ENCODE measurements at regions not wholly inside any gene's neighbourhood (a gene's known extent, or its start where the extent isn't known, plus 50 kb on each side); places are given as distances from the start of the nearest gene placed in this dataset.
"Not testable (repeated sequence)": the region's sequence is repeated elsewhere in the genome, so short reads cannot be mapped to it uniquely, and the experiment has no call there.

GRCh38 chr10:109737009-109737408 is 186.3 kb downstream of the XPNPEP1 start:
- intact Hi-C loops (cut with DNase I): no loop called here
- no peak for ATAC-seq

GRCh38 chr10:109735776-109736175 is 187.5 kb downstream of the XPNPEP1 start:
- ATAC-seq (no peak), DNase-seq (ENCODE audit: missing footprints) (no peak)
- intact Hi-C loops (cut with DNase I): no loop called here

More at GRCh38 chr10:109737009-109737408, 186.3 kb downstream of the XPNPEP1 start:
- DNase-seq (ENCODE audit: missing footprints): no peak

GRCh38 chr10:109732254-109732965 is 190.9 kb downstream of the XPNPEP1 start:
- intact Hi-C loops (cut with DNase I): no loop called here
- DNase-seq (ENCODE audit: missing footprints) (no peak), ATAC-seq (no peak)

GRCh38 chr10:109729895-109730294 is 193.4 kb downstream of the XPNPEP1 start:
- ATAC-seq; intact Hi-C loops (cut with DNase I); DNase-seq (ENCODE audit: missing footprints): not testable (repeated sequence)

GRCh38 chr10:109727436-109727835 is 195.9 kb downstream of the XPNPEP1 start:
- DNase-seq (ENCODE audit: missing footprints): no peak
- ATAC-seq: no peak
- intact Hi-C loops (cut with DNase I): no loop called here

- intact Hi-C loops (cut with DNase I): no loop called here
- ATAC-seq (no peak), DNase-seq (ENCODE audit: missing footprints) (no peak)
Observed at GRCh38 chr10:109726473-109726872, 196.8 kb downstream of the XPNPEP1 start.

GRCh38 chr10:109723305-109723704 is 200.0 kb downstream of the XPNPEP1 start:
- no peak for ATAC-seq

GRCh38 chr10:109721453-109722064 is 201.8 kb downstream of the XPNPEP1 start:
- DNase-seq (ENCODE audit: missing footprints) (no peak), ATAC-seq (no peak)
- intact Hi-C loops (cut with DNase I): no loop called here

More at GRCh38 chr10:109723305-109723704, 200.0 kb downstream of the XPNPEP1 start:
- intact Hi-C loops (cut with DNase I): no loop called here
- DNase-seq (ENCODE audit: missing footprints): no peak

GRCh38 chr10:109706026-109706560 is 217.2 kb downstream of the XPNPEP1 start:
- intact Hi-C loops (cut with DNase I): no loop called here
- DNase-seq (ENCODE audit: missing footprints) (no peak), ATAC-seq (no peak)

- DNase-seq (ENCODE audit: missing footprints): no peak
- no peak for ATAC-seq
- intact Hi-C loops (cut with DNase I): no loop called here
Observed at GRCh38 chr10:109701633-109702215, 221.6 kb downstream of the XPNPEP1 start.

- ATAC-seq: no peak
- intact Hi-C loops (cut with DNase I): no loop called here
Observed at GRCh38 chr10:109698882-109699664, 224.2 kb downstream of the XPNPEP1 start.

GRCh38 chr10:109698086-109698485 is 225.2 kb downstream of the XPNPEP1 start:
- ATAC-seq (no peak), DNase-seq (ENCODE audit: missing footprints) (no peak)
- intact Hi-C loops (cut with DNase I): no loop called here

More at GRCh38 chr10:109698882-109699664, 224.2 kb downstream of the XPNPEP1 start:
- no peak for DNase-seq (ENCODE audit: missing footprints)

- intact Hi-C loops (cut with DNase I): no loop called here
- ATAC-seq (no peak), DNase-seq (ENCODE audit: missing footprints) (no peak)
Observed at GRCh38 chr10:109696981-109697775, 226.1 kb downstream of the XPNPEP1 start.

GRCh38 chr10:109696462-109696861 is 226.8 kb downstream of the XPNPEP1 start:
- no peak for DNase-seq (ENCODE audit: missing footprints)
- ATAC-seq: no peak
- intact Hi-C loops (cut with DNase I): no loop called here

- no peak for DNase-seq (ENCODE audit: missing footprints)
- intact Hi-C loops (cut with DNase I): no loop called here
- no peak for ATAC-seq
Observed at GRCh38 chr10:109695988-109696387, 227.3 kb downstream of the XPNPEP1 start.

GRCh38 chr10:109689785-109690184 is 233.5 kb downstream of the XPNPEP1 start:
- intact Hi-C loops (cut with DNase I): no loop called here
- no peak for DNase-seq (ENCODE audit: missing footprints)
- no peak for ATAC-seq

GRCh38 chr10:109679478-109679877 is 243.8 kb downstream of the XPNPEP1 start:
- intact Hi-C loops (cut with DNase I): no loop called here
- DNase-seq (ENCODE audit: missing footprints) (no peak), ATAC-seq (no peak)

- intact Hi-C loops (cut with DNase I): no loop called here
- ATAC-seq (no peak), DNase-seq (ENCODE audit: missing footprints) (no peak)
Observed at GRCh38 chr10:109678857-109679256, 244.5 kb downstream of the XPNPEP1 start.

Measured in Right ventricle myocardium inferior (tissue), 1 donor.